GM10266 (cell line): ENCODE measurements at regions not wholly inside any gene's neighbourhood (a gene's known extent, or its start where the extent isn't known, plus 50 kb on each side); places are given as distances from the start of the nearest gene placed in this dataset.

Experiments
- DNase-seq: peaks from one replicate; pipeline ENCODE4 v3.0.0; 2012; ENCODE audit errors: extremely low spot score
- TF ChIP-seq, protein P1 (sequence below): IDR thresholded peaks from 2 replicates; pipeline ENCODE4 v1.5.1; 2012; ENCODE audit warnings: mild to moderate bottlenecking, low read depth; ENCODE audit not compliant: control insufficient read depth, insufficient read depth; ENCODE audit errors: missing control alignments

DNA sequence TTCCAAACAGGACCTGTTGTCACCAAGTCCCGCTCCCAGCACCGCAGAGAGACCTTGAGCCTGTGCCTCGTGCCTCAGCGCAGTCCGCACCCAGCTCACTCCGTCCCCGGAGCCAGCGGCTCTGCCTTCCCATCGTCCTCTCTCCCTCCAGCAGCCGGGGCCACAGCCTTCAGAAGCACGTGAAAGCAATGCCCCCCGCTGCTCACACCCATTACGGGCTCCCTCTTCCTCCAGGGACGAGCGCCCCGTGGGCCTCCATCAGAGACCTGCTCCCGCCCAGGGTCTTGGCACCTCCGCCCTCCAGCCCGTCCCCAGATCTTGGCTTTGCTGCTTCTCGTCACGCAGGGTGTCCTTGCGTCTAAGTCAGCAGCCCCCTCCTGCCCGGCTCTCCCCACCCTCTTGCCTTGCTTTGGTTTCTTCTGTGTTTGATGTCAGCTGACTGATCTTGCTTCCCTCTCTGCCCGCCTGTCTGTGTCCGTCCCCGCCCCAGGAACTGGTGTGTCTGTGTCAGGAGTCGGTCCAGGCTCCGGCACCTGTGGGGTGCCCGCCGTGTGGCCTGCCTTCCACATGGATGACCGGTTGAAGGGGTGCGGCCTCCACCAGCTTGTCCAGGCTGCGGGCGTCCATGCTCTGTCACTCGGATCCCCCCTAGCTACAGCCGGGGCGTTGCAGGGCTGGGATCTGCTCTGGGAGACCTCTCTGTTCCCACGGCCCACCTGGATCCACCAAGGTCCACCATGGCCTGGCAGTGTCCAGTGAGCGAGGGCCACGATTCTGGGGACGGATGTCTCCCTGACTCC, 61.9 kb downstream of the FOXL3 start:
- DNase-seq: no peak
- TF ChIP-seq, protein P1, sequence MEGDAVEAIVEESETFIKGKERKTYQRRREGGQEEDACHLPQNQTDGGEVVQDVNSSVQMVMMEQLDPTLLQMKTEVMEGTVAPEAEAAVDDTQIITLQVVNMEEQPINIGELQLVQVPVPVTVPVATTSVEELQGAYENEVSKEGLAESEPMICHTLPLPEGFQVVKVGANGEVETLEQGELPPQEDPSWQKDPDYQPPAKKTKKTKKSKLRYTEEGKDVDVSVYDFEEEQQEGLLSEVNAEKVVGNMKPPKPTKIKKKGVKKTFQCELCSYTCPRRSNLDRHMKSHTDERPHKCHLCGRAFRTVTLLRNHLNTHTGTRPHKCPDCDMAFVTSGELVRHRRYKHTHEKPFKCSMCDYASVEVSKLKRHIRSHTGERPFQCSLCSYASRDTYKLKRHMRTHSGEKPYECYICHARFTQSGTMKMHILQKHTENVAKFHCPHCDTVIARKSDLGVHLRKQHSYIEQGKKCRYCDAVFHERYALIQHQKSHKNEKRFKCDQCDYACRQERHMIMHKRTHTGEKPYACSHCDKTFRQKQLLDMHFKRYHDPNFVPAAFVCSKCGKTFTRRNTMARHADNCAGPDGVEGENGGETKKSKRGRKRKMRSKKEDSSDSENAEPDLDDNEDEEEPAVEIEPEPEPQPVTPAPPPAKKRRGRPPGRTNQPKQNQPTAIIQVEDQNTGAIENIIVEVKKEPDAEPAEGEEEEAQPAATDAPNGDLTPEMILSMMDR: no peak

DNA sequence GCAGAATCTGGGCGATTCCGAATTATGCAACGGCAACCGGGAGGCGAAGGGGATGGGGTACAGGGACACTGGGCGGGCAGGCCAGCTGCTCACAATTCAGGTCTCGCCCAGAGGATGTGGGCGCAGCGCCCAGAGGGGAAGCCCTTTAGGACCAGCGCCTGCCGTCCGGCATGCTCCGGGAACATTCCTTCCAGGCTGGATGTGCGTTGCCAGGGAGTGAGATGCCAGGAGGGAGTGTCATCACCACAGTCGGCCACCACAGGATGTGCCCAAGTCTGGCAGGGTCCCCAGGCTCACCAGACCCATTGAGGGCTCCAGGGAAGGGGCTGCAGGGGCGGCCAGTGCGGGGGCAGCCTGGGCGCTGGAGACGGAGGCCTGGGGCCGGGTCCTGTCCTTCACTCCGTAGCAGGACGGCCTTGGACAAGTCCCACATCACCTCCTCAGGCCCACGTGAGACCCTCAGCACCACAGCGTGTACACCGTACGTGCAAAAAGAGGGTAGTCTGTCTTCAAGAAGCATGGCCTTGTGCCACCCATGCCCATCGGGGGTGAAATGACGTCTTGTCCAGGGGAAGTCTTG, 63.9 kb downstream of the FOXL3 start:
- TF ChIP-seq, protein P1: no peak
- DNase-seq: no peak

DNA sequence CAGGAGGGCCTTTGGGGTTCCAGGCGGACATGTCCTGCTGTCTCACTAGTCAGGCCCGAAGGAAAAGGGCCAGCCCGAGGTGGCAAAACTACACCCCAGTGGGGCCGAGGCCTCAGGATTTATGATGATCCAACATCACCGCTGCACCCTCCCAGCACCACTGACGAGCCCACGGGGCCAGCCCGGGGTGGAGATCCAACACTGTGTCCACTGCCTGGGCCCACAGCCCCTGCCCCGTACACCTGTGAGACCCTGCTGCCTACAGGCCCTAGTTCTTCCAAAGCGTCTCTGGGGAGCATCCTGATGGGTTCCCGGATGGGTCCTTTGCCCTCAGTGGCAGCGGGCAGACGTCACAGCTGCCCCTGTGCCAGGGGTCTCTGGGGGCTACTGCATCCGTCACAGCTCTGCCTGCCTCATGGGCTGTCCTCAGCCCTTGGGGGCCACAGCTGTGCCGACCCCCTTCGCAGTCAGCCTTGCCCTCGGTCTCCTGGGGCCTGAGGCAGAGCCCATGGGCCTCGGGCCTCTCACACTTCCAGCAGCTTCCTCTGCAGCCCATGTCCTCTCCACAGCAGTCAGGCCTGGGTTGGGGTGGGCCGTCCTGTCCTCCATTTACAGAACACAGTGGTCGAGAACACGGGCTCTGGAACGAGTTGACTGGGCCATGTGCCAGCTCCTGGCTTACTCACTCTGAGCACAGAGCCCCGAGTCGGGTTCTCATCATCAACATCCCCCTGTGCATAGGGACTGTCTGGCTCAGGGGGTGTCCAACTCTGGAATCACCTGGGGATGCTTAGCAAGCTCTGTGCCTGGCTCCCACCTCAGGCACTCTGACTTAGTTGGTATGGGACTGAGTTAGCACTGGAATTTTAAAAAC, 64.9 kb downstream of the FOXL3 start:
- TF ChIP-seq, protein P1: no peak
- no peak for DNase-seq

DNA sequence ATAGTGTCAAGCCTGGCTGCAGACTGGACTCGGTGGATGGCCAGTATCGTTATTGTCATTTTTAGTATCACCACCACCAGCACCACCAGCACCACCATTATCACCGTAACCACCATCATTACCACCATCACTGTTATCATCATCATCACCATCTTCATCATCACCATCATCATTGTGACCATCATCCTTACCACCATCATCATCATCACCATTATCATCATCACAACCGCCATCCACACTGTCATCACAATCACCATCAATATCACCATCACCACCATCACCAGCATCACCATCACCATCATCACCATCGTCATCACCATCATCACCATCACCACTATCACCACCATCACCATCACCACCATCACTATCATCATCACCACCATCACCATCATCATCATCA, 65.6 kb downstream of the FOXL3 start:
- DNase-seq: no peak
- TF ChIP-seq, protein P1: no peak

DNA sequence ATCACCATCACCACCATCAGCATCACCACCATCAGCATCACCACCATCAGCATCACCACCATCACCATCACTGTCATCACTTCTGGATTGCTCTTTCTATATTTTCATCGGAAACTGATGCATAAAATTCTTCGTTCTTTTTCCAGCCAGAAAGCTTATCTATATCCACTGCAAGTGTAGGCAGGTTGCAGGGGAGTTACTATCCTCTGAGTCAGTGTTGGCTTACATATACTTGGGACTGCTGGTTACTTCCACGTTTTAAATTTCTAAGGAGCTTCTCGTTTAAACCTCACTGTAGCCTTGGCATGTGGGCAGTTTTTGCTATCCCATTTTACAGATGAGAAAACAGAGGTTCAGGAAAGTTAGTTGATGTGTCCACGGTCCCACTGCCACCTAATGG, 66.1 kb downstream of the FOXL3 start:
- no peak for DNase-seq
- TF ChIP-seq, protein P1: no peak

DNA sequence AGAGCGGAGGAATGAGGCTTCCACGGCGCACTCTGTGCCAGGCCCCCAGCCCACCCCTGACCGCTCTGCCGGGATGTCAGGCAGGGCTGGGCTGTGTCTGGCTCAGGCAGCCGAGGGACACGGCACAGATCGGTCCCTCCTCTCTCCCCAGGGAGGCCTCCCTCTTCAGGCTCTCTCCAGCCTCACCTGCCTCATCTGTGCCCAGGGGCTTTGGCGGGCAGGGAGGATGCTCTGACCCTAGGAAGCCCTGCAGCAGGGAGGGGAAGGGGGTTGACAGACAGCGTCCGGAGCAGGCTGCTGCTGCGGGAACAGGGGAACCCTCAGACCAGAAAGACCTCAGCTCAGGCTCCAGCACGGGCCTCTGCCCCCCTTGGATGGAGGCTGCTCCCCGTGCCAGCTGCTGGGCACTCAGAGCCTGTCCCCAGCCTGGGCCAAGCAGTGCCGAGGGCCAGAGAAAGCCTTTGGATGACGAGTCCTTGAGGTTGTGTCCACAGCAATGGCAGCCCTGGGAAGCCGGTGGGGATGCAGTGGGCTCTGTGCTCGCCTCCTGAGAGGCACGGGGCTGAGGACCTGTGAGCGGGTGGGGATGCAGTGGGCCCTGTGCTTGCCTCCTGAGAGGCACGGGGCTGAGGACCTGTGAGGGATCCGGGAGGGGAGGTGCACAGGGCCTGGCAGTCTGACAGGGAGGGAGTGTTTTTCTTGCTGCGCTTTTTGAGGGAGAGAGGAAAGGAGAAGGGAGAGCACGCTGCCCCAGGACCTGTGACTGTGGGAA, 66.9 kb downstream of the FOXL3 start:
- TF ChIP-seq, protein P1: no peak

More for the DNA sequence above, 66.9 kb downstream of the FOXL3 start:
- no peak for DNase-seq
